ENCODE measurements at regions not wholly inside any gene's neighbourhood (a gene's known extent, or its start where the extent isn't known, plus 50 kb on each side); places are given as distances from the start of the nearest gene placed in this dataset.

- no peak overlapping the region for H3K4me3 ChIP-seq
- TF ChIP-seq CTCF (IDR thresholded peaks at IDR 0.05) (no peak), POLR2A (IDR thresholded peaks at IDR 0.05) (no peak)
- no peaks in the 10 kb centered on the region for H3K36me3 ChIP-seq (ENCODE audit: low read depth, missing control alignments)
- no peak for DNase-seq
- intact Hi-C loops (cut with DNase I; ENCODE audit: low total_unique reads): no loop called here
- no peaks in the 10 kb centered on the region for H3K4me1 ChIP-seq
- 82 to 86% methylated on average over 22 of the region's 22 CpGs for WGBS, 2 donors
- no peaks in the 10 kb centered on the region for H3K27me3 ChIP-seq
- no peaks in the 10 kb centered on the region for H3K9me3 ChIP-seq
- H3K27ac ChIP-seq: no peak overlapping the region
Observed at GRCh38 chr2:205878999-205879762, 196.9 kb downstream of the NRP2 start.

DNA sequence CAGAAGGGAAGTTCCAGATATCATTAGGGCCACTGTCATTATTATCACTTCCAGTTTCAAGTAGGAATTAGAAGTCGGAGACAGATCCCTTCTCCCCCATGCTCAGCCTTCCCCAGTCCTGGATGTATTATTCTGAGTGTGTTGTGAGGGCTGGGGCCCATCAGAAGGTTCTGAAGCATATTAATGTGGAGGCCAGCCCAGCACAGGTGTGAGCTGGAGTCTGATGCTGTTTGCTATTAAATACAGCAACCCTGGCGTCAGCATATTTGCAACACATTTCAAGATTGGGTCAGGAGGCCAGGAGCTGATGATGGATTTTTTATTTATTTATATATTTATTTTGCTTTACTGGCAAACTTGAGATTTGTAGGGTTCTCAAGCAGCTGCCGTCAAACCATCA, 195.2 kb downstream of the NRP2 start:
- H3K36me3 ChIP-seq (ENCODE audit: low read depth, missing control alignments): no peaks in the 10 kb centered on the region
- DNase-seq: no peak
- no peaks in the 10 kb centered on the region for H3K27me3 ChIP-seq
- no peak overlapping the region for H3K27ac ChIP-seq
- no peaks in the 10 kb centered on the region for H3K4me1 ChIP-seq
- H3K9me3 ChIP-seq: no peaks in the 10 kb centered on the region
- TF ChIP-seq CTCF (IDR thresholded peaks at IDR 0.05): no peak
- no peak for TF ChIP-seq POLR2A (IDR thresholded peaks at IDR 0.05)
- WGBS, 2 donors: 88 to 94% methylated on average over 3 of the region's 3 CpGs
- intact Hi-C loops (cut with DNase I; ENCODE audit: low total_unique reads): no loop called here
- no peak overlapping the region for H3K4me3 ChIP-seq

DNA sequence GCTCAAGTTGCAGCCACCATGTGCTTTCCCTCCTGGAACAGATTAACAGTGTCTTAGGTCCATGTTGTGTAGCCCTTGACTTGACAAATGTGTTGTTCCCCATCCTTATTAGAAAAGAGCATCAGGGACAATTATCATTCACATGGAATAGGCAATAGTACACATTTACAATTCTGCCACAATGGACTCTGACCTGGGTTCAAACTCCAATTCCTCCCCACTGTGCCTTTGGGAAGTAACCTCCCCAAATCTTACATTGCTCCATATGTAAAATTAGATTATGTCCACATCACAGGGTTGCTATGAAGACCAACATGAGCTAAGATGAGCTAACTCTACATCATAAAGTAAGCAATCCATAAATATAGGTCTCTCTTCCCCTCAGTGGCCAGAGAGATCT, 193.8 kb downstream of the NRP2 start:
- Histone ChIP-seq H3K9me3 (no peaks in the 10 kb centered on the region), H3K27me3 (no peaks in the 10 kb centered on the region), H3K36me3 (ENCODE audit: low read depth, missing control alignments) (no peaks in the 10 kb centered on the region), H3K27ac (no peak overlapping the region), H3K4me1 (no peaks in the 10 kb centered on the region), H3K4me3 (no peak overlapping the region)
- intact Hi-C loops (cut with DNase I; ENCODE audit: low total_unique reads): no loop called here
- TF ChIP-seq POLR2A (IDR thresholded peaks at IDR 0.05) (no peak), CTCF (IDR thresholded peaks at IDR 0.05) (no peak)
- no peak for DNase-seq

- H3K4me3 ChIP-seq: no peak overlapping the region
- no peak for TF ChIP-seq CTCF (IDR thresholded peaks at IDR 0.05)
- no peak for TF ChIP-seq POLR2A (IDR thresholded peaks at IDR 0.05)
- no peaks in the 10 kb centered on the region for H3K27me3 ChIP-seq
- no peak for DNase-seq
- H3K27ac ChIP-seq: no peak overlapping the region
- no peaks in the 10 kb centered on the region for H3K4me1 ChIP-seq
- H3K9me3 ChIP-seq: no peaks in the 10 kb centered on the region
- intact Hi-C loops (cut with DNase I; ENCODE audit: low total_unique reads): no loop called here
- H3K36me3 ChIP-seq (ENCODE audit: low read depth, missing control alignments): no peaks in the 10 kb centered on the region
Observed at GRCh38 chr2:205872716-205873115, 190.4 kb downstream of the NRP2 start.

- Histone ChIP-seq H3K4me3 (no peak overlapping the region), H3K4me1 (no peaks in the 10 kb centered on the region), H3K9me3 (no peaks in the 10 kb centered on the region), H3K27me3 (no peaks in the 10 kb centered on the region), H3K36me3 (ENCODE audit: low read depth, missing control alignments) (no peaks in the 10 kb centered on the region), H3K27ac (no peak overlapping the region)
- no peak for DNase-seq
- intact Hi-C loops (cut with DNase I; ENCODE audit: low total_unique reads): no loop called here
- TF ChIP-seq CTCF (IDR thresholded peaks at IDR 0.05) (no peak), POLR2A (IDR thresholded peaks at IDR 0.05) (no peak)
Observed at GRCh38 chr2:205869439-205869838, 187.1 kb downstream of the NRP2 start.
